ENCODE measurements at regions not wholly inside any gene's neighbourhood (a gene's known extent, or its start where the extent isn't known, plus 50 kb on each side); places are given as distances from the start of the nearest gene placed in this dataset.

GRCh38 chr6:54681267-54681666 is 165.3 kb upstream of the FAM83B start:
- Histone ChIP-seq H3K36me3 (ENCODE audit: low read depth) (no peaks in the 10 kb centered on the region), H3K27ac (ENCODE audit: poor library complexity, severe bottlenecking) (no peak overlapping the region), H3K4me3 (ENCODE audit: severe bottlenecking) (no peak overlapping the region), H3K4me1 (ENCODE audit: insufficient read depth, poor library complexity, severe bottlenecking) (peaks cover 3% of the 10 kb centered on the region), H3K27me3 (ENCODE audit: insufficient read depth, poor library complexity, severe bottlenecking) (no peaks in the 10 kb centered on the region), H3K9me3 (ENCODE audit: severe bottlenecking) (no peaks in the 10 kb centered on the region)
- TF ChIP-seq CTCF (IDR thresholded peaks at IDR 0.05; ENCODE audit: poor library complexity, severe bottlenecking), result no peak
- no peak for ATAC-seq (ENCODE audit: low read depth)
- DNase-seq (ENCODE audit: low spot score), result no peak

GRCh38 chr6:54681987-54682386 is 164.6 kb upstream of the FAM83B start:
- no peak for TF ChIP-seq CTCF (IDR thresholded peaks at IDR 0.05; ENCODE audit: poor library complexity, severe bottlenecking)
- peaks cover 3% of the 10 kb centered on the region for H3K4me1 ChIP-seq (ENCODE audit: insufficient read depth, poor library complexity, severe bottlenecking)
- DNase-seq (ENCODE audit: low spot score) (no peak), ATAC-seq (ENCODE audit: low read depth) (peak; percentile 82)
- no peaks in the 10 kb centered on the region for H3K9me3 ChIP-seq (ENCODE audit: severe bottlenecking)
- no peak overlapping the region for H3K27ac ChIP-seq (ENCODE audit: poor library complexity, severe bottlenecking)
- no peaks in the 10 kb centered on the region for H3K36me3 ChIP-seq (ENCODE audit: low read depth)
- no peaks in the 10 kb centered on the region for H3K27me3 ChIP-seq (ENCODE audit: insufficient read depth, poor library complexity, severe bottlenecking)
- H3K4me3 ChIP-seq (ENCODE audit: severe bottlenecking), result no peak overlapping the region

GRCh38 chr6:54689620-54690019 is 157.0 kb upstream of the FAM83B start:
- no peaks in the 10 kb centered on the region for H3K4me1 ChIP-seq (ENCODE audit: insufficient read depth, poor library complexity, severe bottlenecking)
- no peak overlapping the region for H3K4me3 ChIP-seq (ENCODE audit: severe bottlenecking)
- no peak for TF ChIP-seq CTCF (IDR thresholded peaks at IDR 0.05; ENCODE audit: poor library complexity, severe bottlenecking)
- ATAC-seq (ENCODE audit: low read depth) (no peak), DNase-seq (ENCODE audit: low spot score) (no peak)
- H3K9me3 ChIP-seq (ENCODE audit: severe bottlenecking), result no peaks in the 10 kb centered on the region
- no peaks in the 10 kb centered on the region for H3K27me3 ChIP-seq (ENCODE audit: insufficient read depth, poor library complexity, severe bottlenecking)
- no peak overlapping the region for H3K27ac ChIP-seq (ENCODE audit: poor library complexity, severe bottlenecking)
- no peaks in the 10 kb centered on the region for H3K36me3 ChIP-seq (ENCODE audit: low read depth)

- Histone ChIP-seq H3K27me3 (ENCODE audit: insufficient read depth, poor library complexity, severe bottlenecking) (no peaks in the 10 kb centered on the region), H3K36me3 (ENCODE audit: low read depth) (no peaks in the 10 kb centered on the region), H3K9me3 (ENCODE audit: severe bottlenecking) (no peaks in the 10 kb centered on the region), H3K27ac (ENCODE audit: poor library complexity, severe bottlenecking) (no peak overlapping the region), H3K4me3 (ENCODE audit: severe bottlenecking) (no peak overlapping the region), H3K4me1 (ENCODE audit: insufficient read depth, poor library complexity, severe bottlenecking) (no peaks in the 10 kb centered on the region)
- no peak for ATAC-seq (ENCODE audit: low read depth)
- TF ChIP-seq CTCF (IDR thresholded peaks at IDR 0.05; ENCODE audit: poor library complexity, severe bottlenecking), result no peak
- no peak for DNase-seq (ENCODE audit: low spot score)
Observed at GRCh38 chr6:54690596-54690995, 156.0 kb upstream of the FAM83B start.

GRCh38 chr6:54694928-54695532 is 151.5 kb upstream of the FAM83B start:
- no peaks in the 10 kb centered on the region for H3K9me3 ChIP-seq (ENCODE audit: severe bottlenecking)
- DNase-seq (ENCODE audit: low spot score) (no peak), ATAC-seq (ENCODE audit: low read depth) (no peak)

More at GRCh38 chr6:54694928-54695532, 151.5 kb upstream of the FAM83B start:
- Histone ChIP-seq H3K27me3 (ENCODE audit: insufficient read depth, poor library complexity, severe bottlenecking) (no peaks in the 10 kb centered on the region), H3K4me3 (ENCODE audit: severe bottlenecking) (no peak overlapping the region), H3K36me3 (ENCODE audit: low read depth) (no peaks in the 10 kb centered on the region), H3K4me1 (ENCODE audit: insufficient read depth, poor library complexity, severe bottlenecking) (peaks cover 15% of the 10 kb centered on the region), H3K27ac (ENCODE audit: poor library complexity, severe bottlenecking) (no peak overlapping the region)
- TF ChIP-seq CTCF (IDR thresholded peaks at IDR 0.05; ENCODE audit: poor library complexity, severe bottlenecking), result no peak
